GM10266 (cell line): ENCODE measurements at regions not wholly inside any gene's neighbourhood (a gene's known extent, or its start where the extent isn't known, plus 50 kb on each side); places are given as distances from the start of the nearest gene placed in this dataset.

Experiments
- DNase-seq: peaks from one replicate; pipeline ENCODE4 v3.0.0; 2012; ENCODE audit errors: extremely low spot score
- TF ChIP-seq, protein P1 (sequence below): IDR thresholded peaks from 2 replicates; pipeline ENCODE4 v1.5.1; 2012; ENCODE audit warnings: mild to moderate bottlenecking, low read depth; ENCODE audit not compliant: control insufficient read depth, insufficient read depth; ENCODE audit errors: missing control alignments

DNA sequence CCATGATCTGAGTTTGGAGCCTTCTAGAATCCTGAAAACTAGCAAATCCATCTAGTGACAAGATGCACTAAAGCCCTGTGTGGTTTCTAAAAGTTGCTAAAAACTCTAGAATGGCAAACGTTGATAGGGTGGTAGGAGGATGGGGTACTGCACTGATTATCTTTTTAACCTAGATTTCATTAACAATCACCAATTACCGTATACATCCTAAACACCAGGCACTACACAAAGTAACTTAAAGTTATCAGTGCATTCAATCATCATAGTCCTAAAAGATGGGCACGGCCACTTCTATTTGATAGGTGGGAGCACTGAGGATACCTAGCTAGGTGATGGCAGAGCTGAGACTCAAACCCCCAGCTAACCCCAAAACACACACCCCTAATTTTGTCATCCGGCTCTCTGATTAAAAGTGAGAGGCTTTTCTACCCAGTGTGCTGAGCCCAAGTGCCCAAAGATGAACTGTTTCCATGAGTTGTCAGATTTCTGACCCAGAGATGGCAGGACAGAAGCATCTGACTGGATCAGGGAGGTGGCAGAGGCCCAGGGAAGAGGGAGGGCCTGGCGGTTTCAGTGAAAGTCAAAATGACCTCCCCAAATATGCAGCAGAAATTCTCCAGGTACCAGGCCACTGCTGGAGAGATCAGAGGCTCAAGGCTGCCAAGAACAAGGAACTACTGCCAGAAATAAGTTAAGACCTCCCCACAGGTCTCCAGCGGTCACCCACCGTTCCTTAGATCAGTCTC lies 396.8 kb downstream of the SOX9 start:
- no peak for DNase-seq
- TF ChIP-seq, protein P1, sequence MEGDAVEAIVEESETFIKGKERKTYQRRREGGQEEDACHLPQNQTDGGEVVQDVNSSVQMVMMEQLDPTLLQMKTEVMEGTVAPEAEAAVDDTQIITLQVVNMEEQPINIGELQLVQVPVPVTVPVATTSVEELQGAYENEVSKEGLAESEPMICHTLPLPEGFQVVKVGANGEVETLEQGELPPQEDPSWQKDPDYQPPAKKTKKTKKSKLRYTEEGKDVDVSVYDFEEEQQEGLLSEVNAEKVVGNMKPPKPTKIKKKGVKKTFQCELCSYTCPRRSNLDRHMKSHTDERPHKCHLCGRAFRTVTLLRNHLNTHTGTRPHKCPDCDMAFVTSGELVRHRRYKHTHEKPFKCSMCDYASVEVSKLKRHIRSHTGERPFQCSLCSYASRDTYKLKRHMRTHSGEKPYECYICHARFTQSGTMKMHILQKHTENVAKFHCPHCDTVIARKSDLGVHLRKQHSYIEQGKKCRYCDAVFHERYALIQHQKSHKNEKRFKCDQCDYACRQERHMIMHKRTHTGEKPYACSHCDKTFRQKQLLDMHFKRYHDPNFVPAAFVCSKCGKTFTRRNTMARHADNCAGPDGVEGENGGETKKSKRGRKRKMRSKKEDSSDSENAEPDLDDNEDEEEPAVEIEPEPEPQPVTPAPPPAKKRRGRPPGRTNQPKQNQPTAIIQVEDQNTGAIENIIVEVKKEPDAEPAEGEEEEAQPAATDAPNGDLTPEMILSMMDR, result no peak

GRCh38 chr17:72518159-72518732 lies 397.4 kb downstream of the SOX9 start:
- TF ChIP-seq, protein P1, result no peak
- DNase-seq, result no peak

DNA sequence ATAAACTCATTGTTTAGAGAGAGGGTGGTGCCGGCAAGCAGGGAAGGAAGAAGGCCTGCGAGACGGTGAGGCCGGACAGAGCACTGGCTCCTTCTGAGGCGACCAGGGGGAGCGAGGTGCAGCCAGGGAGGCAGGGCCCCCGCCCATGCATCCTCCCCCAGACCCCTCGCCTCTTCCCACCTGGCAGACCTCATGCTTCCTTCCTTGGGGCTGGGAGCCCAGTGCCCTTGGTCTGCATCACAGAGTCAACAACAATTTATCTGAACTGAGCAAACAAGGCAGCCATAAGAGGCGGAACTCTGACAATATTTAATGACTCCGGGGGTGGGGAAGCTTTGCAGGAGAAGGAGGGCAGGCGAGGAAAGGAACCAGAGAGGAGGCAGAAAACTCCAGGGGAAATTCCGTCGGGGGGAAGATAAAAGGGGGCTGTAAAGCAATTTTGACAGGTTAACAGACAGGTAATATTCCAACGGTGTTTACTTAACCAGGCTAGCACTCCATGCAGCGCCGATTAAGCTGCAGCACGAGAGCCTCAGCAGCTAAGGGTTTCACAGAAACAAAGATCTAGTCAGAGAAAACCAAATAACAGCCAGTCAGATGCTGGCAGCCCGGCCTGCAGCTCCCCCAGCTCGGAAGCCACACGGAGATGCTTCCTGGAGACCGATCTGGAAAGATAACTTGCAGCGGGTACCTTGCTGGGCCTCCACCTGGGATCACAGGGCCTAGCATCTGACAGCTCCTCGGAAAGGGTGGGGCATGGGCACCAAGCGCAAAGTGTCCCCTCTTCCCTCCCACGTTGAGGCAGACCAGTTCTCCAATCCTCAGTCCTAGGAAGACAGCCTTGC lies 398.2 kb downstream of the SOX9 start:
- TF ChIP-seq, protein P1, result no peak
- no peak for DNase-seq

DNA sequence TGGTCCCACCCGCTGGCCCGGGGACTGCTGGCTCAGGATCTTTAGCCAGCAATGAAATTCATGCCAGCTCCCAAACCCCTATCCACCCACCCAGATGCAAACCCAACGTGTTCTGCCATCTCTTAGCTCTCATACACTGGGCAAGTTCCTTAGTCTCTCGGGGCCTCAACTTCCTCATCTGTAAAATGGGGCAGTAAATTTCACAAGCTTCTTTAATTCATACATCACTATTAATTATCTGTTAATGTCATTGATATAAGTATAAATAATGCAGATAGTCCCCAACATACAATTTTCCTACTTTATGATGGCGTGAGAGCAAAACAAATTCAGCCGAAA lies 398.7 kb downstream of the SOX9 start:
- no peak for DNase-seq
- TF ChIP-seq, protein P1, result no peak

DNA sequence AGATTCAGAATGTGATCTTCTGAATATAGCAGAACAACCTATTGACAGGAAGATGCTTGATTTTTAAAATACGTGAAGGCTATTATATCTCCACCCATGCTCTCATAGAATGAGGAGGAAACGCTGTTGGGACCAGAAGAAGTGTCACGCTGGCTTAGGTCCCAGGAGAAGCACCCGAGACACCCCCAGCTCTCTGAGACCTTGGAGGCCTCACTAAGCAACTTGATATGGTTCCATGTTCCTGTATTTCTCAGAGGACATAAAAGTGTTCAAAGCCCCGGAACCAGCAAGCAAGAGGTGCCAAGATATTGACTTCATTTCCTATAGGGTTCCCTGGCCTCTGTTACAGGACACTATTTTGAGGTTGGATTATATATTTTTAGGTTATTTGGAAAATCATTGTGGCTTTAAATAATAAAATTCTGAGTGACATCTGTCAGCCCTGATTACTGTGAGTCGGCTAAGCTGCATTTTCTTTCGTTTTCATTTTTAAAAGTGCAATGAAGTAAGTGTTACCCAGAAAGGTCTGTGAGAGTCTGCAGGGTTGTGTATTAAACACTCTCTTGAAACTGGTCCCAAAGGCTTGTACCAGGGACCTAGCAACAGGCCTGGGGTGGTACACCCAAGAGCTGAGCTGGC lies 400.0 kb downstream of the SOX9 start:
- no peak for DNase-seq
- TF ChIP-seq, protein P1, result no peak

DNA sequence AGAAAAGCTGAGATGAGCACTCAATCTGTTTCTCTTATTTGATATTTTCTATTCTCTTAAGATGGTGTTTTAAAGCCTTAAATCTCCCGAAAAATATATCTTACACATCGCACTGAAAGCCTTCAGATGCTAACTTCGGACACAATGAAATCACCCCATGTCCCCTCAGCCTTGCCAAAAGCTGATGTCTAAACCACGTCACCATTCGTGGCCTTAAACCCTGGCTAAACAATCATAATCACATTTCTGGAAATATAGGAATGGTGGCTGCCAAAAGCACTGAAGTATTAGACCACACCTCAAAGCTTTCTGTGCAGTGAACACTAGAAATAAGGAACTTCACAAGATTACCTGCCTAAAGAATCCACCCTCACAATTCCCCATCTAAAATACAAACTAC lies 402.7 kb downstream of the SOX9 start:
- TF ChIP-seq, protein P1, result no peak

More for the DNA sequence above, 402.7 kb downstream of the SOX9 start:
- DNase-seq, result no peak
